Endothelial cell of umbilical vein (primary cell): ENCODE measurements at regions not wholly inside any gene's neighbourhood (a gene's known extent, or its start where the extent isn't known, plus 50 kb on each side); places are given as distances from the start of the nearest gene placed in this dataset.

Source experiments
- BruUV-seq: library from RNA; stranded (reverse); fragments of 400-500 nt; replicated peaks from 2 replicates; lab custom pipeline; 2021; lab: Mats Ljungman, UMichigan
- CTCF ChIA-PET: fragments of 300-600, 350-600 bp; sonication (Branson Sonifier 250); formaldehyde crosslinking; loops from one replicate; lab custom pipeline; 2021; ENCODE audit warnings: antibody characterized with exemption, inconsistent platforms; lab: Charles Lee
- POLR2A ChIA-PET: fragments of 300-600, 350-600 bp; sonication (Branson Sonifier 250); formaldehyde crosslinking; loops from one replicate; lab custom pipeline; 2021; ENCODE audit warnings: antibody characterized with exemption, inconsistent platforms; lab: Charles Lee
- DNase-seq: peaks from one replicate; pipeline ENCODE4 v3.0.0-alpha.2; 2011; ENCODE audit warnings: low read depth, low spot score
- FAIRE-seq: peaks from 2 replicates; lab custom pipeline; 2011; peaks lifted over from hg19 to GRCh38; lab: Jason Lieb, UNC
- H2AFZ ChIP-seq: 2 replicates; pipeline ENCODE4 v1.6.0; 2012; ENCODE audit warnings: low read depth, low read length, control low read depth, inconsistent platforms
- H3K27ac ChIP-seq: 2 replicates; pipeline ENCODE4 v1.5.1; 2011; ENCODE audit warnings: low read depth, mild to moderate bottlenecking, control low read depth, low read length, moderate library complexity; ENCODE audit not compliant: insufficient read depth
- H3K27me3 ChIP-seq, 2 experiments: 2 replicates each; pipeline versions ENCODE4 v1.6.0 to v1.6.1; 2011; ENCODE audit warnings: low read length in 2 of 2, mixed read lengths in 1 of 2; ENCODE audit not compliant: control insufficient read depth in 2 of 2, insufficient read depth in 2 of 2
- H3K36me3 ChIP-seq, 2 experiments: 2 replicates in 1 of 2; 3 replicates in 1 of 2; pipeline ENCODE4 v1.5.1; 2011; ENCODE audit warnings: low read length in 2 of 2, mild to moderate bottlenecking in 1 of 2, moderate library complexity in 1 of 2; ENCODE audit not compliant: control insufficient read depth in 2 of 2, insufficient read depth in 2 of 2; ENCODE audit errors: extremely low read depth in 1 of 2
- H3K4me1 ChIP-seq: 3 replicates; pipeline ENCODE4 v1.5.1; 2011; ENCODE audit warnings: mild to moderate bottlenecking, low read length; ENCODE audit not compliant: control insufficient read depth, insufficient read depth; ENCODE audit errors: extremely low read depth
- H3K4me2 ChIP-seq: 2 replicates; pipeline ENCODE4 v1.6.1; 2011; ENCODE audit warnings: low read length, control low read depth, mixed read lengths; ENCODE audit not compliant: insufficient read depth
- H3K4me3 ChIP-seq, 3 experiments: fragments of 200-600 bp in 1 of 3; sonication (generic), shearing (Covaris generic) in 1 of 3; replicated peaks in 1 of 3; 2 replicates each; pipeline ENCODE4 v1.5.1; 2011 to 2016; ENCODE audit warnings: control low read depth in 3 of 3, low read length in 3 of 3, mild to moderate bottlenecking in 2 of 3, inconsistent platforms in 1 of 3, low read depth in 1 of 3, moderate library complexity in 1 of 3; ENCODE audit not compliant: insufficient read depth in 1 of 3
- H3K79me2 ChIP-seq: 2 replicates; pipeline ENCODE4 v1.6.0; 2012; ENCODE audit warnings: low read length, inconsistent platforms; ENCODE audit not compliant: control insufficient read depth, insufficient read depth
- H3K9ac ChIP-seq: replicated peaks from 2 replicates; pipeline ENCODE3; 2011; ENCODE audit warnings: low read length, control low read depth; ENCODE audit not compliant: insufficient read depth; ENCODE audit errors: extremely low read depth
- H3K9me1 ChIP-seq: replicated peaks from 3 replicates; pipeline ENCODE4 v1.6.0; 2011; ENCODE audit warnings: mild to moderate bottlenecking, low read length; ENCODE audit not compliant: control insufficient read depth, insufficient read depth; ENCODE audit errors: extremely low read depth
- H3K9me3 ChIP-seq: replicated peaks from 2 replicates; pipeline ENCODE4 v1.5.1; 2012; ENCODE audit warnings: low read length, inconsistent platforms; ENCODE audit not compliant: control insufficient read depth, insufficient read depth
- H4K20me1 ChIP-seq: replicated peaks from 2 replicates; pipeline ENCODE3; 2011; ENCODE audit warnings: mild to moderate bottlenecking, low read length; ENCODE audit not compliant: control insufficient read depth, insufficient read depth; ENCODE audit errors: extremely low read depth
- CTCF ChIP-seq, 2 donors: IDR thresholded peaks; 1 replicate in 1 of 2; 2 replicates in 1 of 2; pipeline ENCODE4 v1.5.1; 2011; ENCODE audit warnings: low read length in 2 of 2, mild to moderate bottlenecking in 2 of 2, moderate library complexity in 2 of 2, control low read depth in 1 of 2, inconsistent platforms in 1 of 2, low read depth in 1 of 2; ENCODE audit not compliant: insufficient read depth in 1 of 2; ENCODE audit errors: extremely low read depth in 1 of 2
- EZH2 ChIP-seq: IDR thresholded peaks from 2 replicates; pipeline ENCODE4 v1.6.1; 2012; ENCODE audit warnings: borderline replicate concordance, low read depth, mild to moderate bottlenecking, moderate library complexity, low read length, inconsistent platforms; ENCODE audit not compliant: severe bottlenecking
- FOS ChIP-seq: IDR thresholded peaks from 2 replicates; pipeline ENCODE4 v1.6.1; 2011; ENCODE audit warnings: mild to moderate bottlenecking, low read length, moderate library complexity, borderline replicate concordance; ENCODE audit not compliant: insufficient read depth
- GATA2 ChIP-seq: IDR thresholded peaks from 2 replicates; pipeline ENCODE4 v1.7.0; 2011; ENCODE audit warnings: low read depth, mild to moderate bottlenecking, moderate library complexity, mixed read lengths, low read length; ENCODE audit not compliant: insufficient read length, insufficient read depth
- JUN ChIP-seq: IDR thresholded peaks from 2 replicates; pipeline ENCODE4 v1.6.1; 2011; ENCODE audit warnings: borderline replicate concordance, low read depth; ENCODE audit not compliant: insufficient read length, insufficient read depth
- MAX ChIP-seq: IDR thresholded peaks from 2 replicates; pipeline ENCODE4 v1.6.1; 2011; ENCODE audit not compliant: insufficient read depth, insufficient read length
- MYC ChIP-seq: IDR thresholded peaks from one replicate; pipeline ENCODE4 v1.6.1; 2011; ENCODE audit warnings: mild to moderate bottlenecking, low read depth, low read length
- POLR2A ChIP-seq: IDR thresholded peaks from 2 replicates; pipeline ENCODE4 v1.6.1; 2012; ENCODE audit warnings: low read depth, mild to moderate bottlenecking, control low read depth, low read length
- POLR2AphosphoS5 ChIP-seq: IDR thresholded peaks from 2 replicates; pipeline ENCODE4 v1.6.1; 2012; ENCODE audit warnings: low read depth, mild to moderate bottlenecking, control low read depth, low read length, moderate library complexity; ENCODE audit not compliant: insufficient read depth
- dilution Hi-C: fragments of 300-500 bp; cut with MboI; formaldehyde crosslinking; loops from one replicate; pipeline ENCODE4 v1.15.0; 2019; ENCODE audit warnings: low sequenced_read_pairs; ENCODE audit not compliant: extremely low pct_ligation_motif_present
- intact Hi-C: fragments of 100-400 bp; cut with micrococcal nuclease; formaldehyde crosslinking; loops from one replicate; pipeline ENCODE4 v1.10.0; 2022

GRCh38 chr2:106969777-106970176 is 83.8 kb upstream of the ST6GAL2 start:
- H3K27me3 ChIP-seq = no peaks in the 10 kb centered on the region
- DNase-seq = no peak
- H3K27ac ChIP-seq = no peak overlapping the region
- BruUV-seq = no TSS peak
- peaks cover 3% of the 10 kb centered on the region for H3K9me3 ChIP-seq
- no peaks in the 10 kb centered on the region for H3K4me1 ChIP-seq
- CTCF ChIA-PET = no interaction called here
- no peak overlapping the region for H3K9ac ChIP-seq
- dilution Hi-C loops = no loop called here
- H3K79me2 ChIP-seq = no peaks in the 10 kb centered on the region
- H3K36me3 ChIP-seq = no peaks in the 10 kb centered on the region
- H3K4me3 ChIP-seq = no peak overlapping the region
- FAIRE-seq = no peak
- POLR2A ChIA-PET = no interaction called here
- no peak overlapping the region for H2AFZ ChIP-seq
- intact Hi-C loops = no loop called here
- H3K9me1 ChIP-seq = no peaks in the 10 kb centered on the region
- H4K20me1 ChIP-seq = no peaks in the 10 kb centered on the region
- H3K4me2 ChIP-seq = no peak overlapping the region
- TF ChIP-seq MYC (no peak), CTCF (IDR thresholded peaks at IDR 0.05; ENCODE audit: extremely low read depth in 1 of 2, insufficient read depth in 1 of 2, low read depth in 1 of 2, low read length in 2 of 2) (no peak), MAX (no peak), EZH2 (no peak)

- Histone ChIP-seq H2AFZ (no peak overlapping the region), H3K27me3 (no peaks in the 10 kb centered on the region), H3K4me1 (no peaks in the 10 kb centered on the region), H3K9me3 (peaks cover 3% of the 10 kb centered on the region), H3K36me3 (no peaks in the 10 kb centered on the region), H3K9ac (no peak overlapping the region), H3K4me3 (no peak overlapping the region), H3K9me1 (no peaks in the 10 kb centered on the region), H3K27ac (no peak overlapping the region), H3K4me2 (no peak overlapping the region), H3K79me2 (no peaks in the 10 kb centered on the region), H4K20me1 (no peaks in the 10 kb centered on the region)
- no peak for TF ChIP-seq JUN
- no peak for TF ChIP-seq POLR2AphosphoS5
- no peak for TF ChIP-seq MAX
- no peak for TF ChIP-seq POLR2A
- no peak for TF ChIP-seq EZH2
- no peak for TF ChIP-seq CTCF (IDR thresholded peaks at IDR 0.05; ENCODE audit: extremely low read depth in 1 of 2, insufficient read depth in 1 of 2, low read depth in 1 of 2, low read length in 2 of 2)
- TF ChIP-seq MYC = no peak
- no peak for TF ChIP-seq GATA2
- no peak for TF ChIP-seq FOS
- dilution Hi-C loops = no loop called here
- DNase-seq = no peak
- CTCF ChIA-PET = no interaction called here
- intact Hi-C loops = no loop called here
- no peak for FAIRE-seq
- POLR2A ChIA-PET = no interaction called here
- no TSS peak for BruUV-seq
Measured at GRCh38 chr2:106970471-106971261, 84.7 kb upstream of the ST6GAL2 start.
